WTC11 (cell line): ENCODE measurements at regions not wholly inside any gene's neighbourhood (a gene's known extent, or its start where the extent isn't known, plus 50 kb on each side); places are given as distances from the start of the nearest gene placed in this dataset.
A peak's percentile ranks its signal among the peaks of the same experiment; 100 is the strongest.

Experiments
- ATAC-seq: fragments of 200-7000 bp; cut with Tn5 transposase; 2 replicates; pipeline ENCODE4 v1.10.0; 2021; ENCODE audit warnings: mild to moderate bottlenecking, moderate library complexity
- CTCF ChIA-PET: fragments of 300-600 bp; sonication (Branson Sonifier 250); formaldehyde crosslinking; loops from one replicate; lab custom pipeline; 2021; ENCODE audit warnings: antibody characterized with exemption; lab: Charles Lee
- POLR2A ChIA-PET: fragments of 350-600 bp; sonication (Branson Sonifier 250); formaldehyde crosslinking; loops from one replicate; lab custom pipeline; 2021; ENCODE audit warnings: antibody characterized with exemption; lab: Charles Lee
- DNase-seq: peaks from one replicate; pipeline ENCODE4 v3.0.0; 2021; ENCODE audit warnings: low spot score
- H3K27ac Mint-ChIP-seq: 2 replicates; pipeline ENCODE4 v1.8.0; 2021; ENCODE audit warnings: mixed read lengths
- H3K27me3 Mint-ChIP-seq: 2 replicates; pipeline ENCODE4 v1.8.0; 2021; ENCODE audit warnings: low read depth, mild to moderate bottlenecking, moderate library complexity, mixed read lengths
- H3K36me3 Mint-ChIP-seq: 2 replicates; pipeline ENCODE4 v1.8.0; 2021; ENCODE audit warnings: mixed read lengths
- H3K4me1 Mint-ChIP-seq: 2 replicates; pipeline ENCODE4 v1.8.0; 2022; ENCODE audit warnings: mixed read lengths
- H3K4me3 Mint-ChIP-seq: 2 replicates; pipeline ENCODE4 v1.8.0; 2021; ENCODE audit warnings: mild to moderate bottlenecking, moderate library complexity, mixed read lengths
- H3K9me3 Mint-ChIP-seq: 2 replicates; pipeline ENCODE4 v1.8.0; 2021; ENCODE audit warnings: mixed read lengths
- ATF2 ChIP-seq: sonication (generic); formaldehyde crosslinking; IDR thresholded peaks from 2 replicates; pipeline ENCODE4 v1.8.1; 2022; ENCODE audit warnings: low read depth, missing genetic modification reagents, borderline replicate concordance
- CDX4 ChIP-seq: fragments of 250-450 bp; sonication (Bioruptor Pico); IDR thresholded peaks from 2 replicates; pipeline ENCODE4 v1.9.0; 2021; ENCODE audit warnings: moderate library complexity, mild to moderate bottlenecking, inconsistent platforms, borderline replicate concordance
- CREM ChIP-seq: sonication (generic); formaldehyde crosslinking; IDR thresholded peaks from 2 replicates; pipeline ENCODE4 v1.8.1; 2022; ENCODE audit warnings: mild to moderate bottlenecking, missing genetic modification reagents, moderate library complexity
- HMGA2 ChIP-seq: fragments of 250-450 bp; sonication (Bioruptor Pico); IDR thresholded peaks from 2 replicates; pipeline ENCODE4 v1.4.0; 2021; ENCODE audit warnings: mild to moderate bottlenecking, moderate library complexity
- JUN ChIP-seq: sonication (generic); formaldehyde crosslinking; IDR thresholded peaks from 2 replicates; pipeline ENCODE4 v1.8.0; 2023; ENCODE audit warnings: mild to moderate bottlenecking, missing genetic modification reagents
- MXD4 ChIP-seq: fragments of 250-450 bp; sonication (Bioruptor Pico); IDR thresholded peaks from 2 replicates; pipeline ENCODE4 v1.8.0; 2021; ENCODE audit warnings: mild to moderate bottlenecking, moderate library complexity, borderline replicate concordance
- MYBL2 ChIP-seq: sonication (generic); formaldehyde crosslinking; IDR thresholded peaks from 2 replicates; pipeline ENCODE4 v1.8.1; 2023; ENCODE audit warnings: mild to moderate bottlenecking, moderate library complexity, missing genetic modification reagents
- NFATC4 ChIP-seq: fragments of 250-450 bp; sonication (Bioruptor Pico); IDR thresholded peaks from 2 replicates; pipeline ENCODE4 v1.9.0; 2021; ENCODE audit warnings: mild to moderate bottlenecking
- NR1H2 ChIP-seq: sonication (generic); formaldehyde crosslinking; IDR thresholded peaks from 2 replicates; pipeline ENCODE4 v1.9.0; 2021; ENCODE audit warnings: mild to moderate bottlenecking, moderate library complexity, missing genetic modification reagents
- PRDM15 ChIP-seq: sonication (generic); formaldehyde crosslinking; IDR thresholded peaks from 2 replicates; pipeline ENCODE4 v1.8.0; 2022; ENCODE audit warnings: missing genetic modification reagents
- SP1 ChIP-seq: sonication (generic); formaldehyde crosslinking; conservative IDR thresholded peaks from 2 replicates; pipeline ENCODE4 v1.8.1; 2022; ENCODE audit warnings: missing genetic modification reagents
- TEAD1 ChIP-seq: sonication (generic); formaldehyde crosslinking; IDR thresholded peaks from 2 replicates; pipeline ENCODE4 v1.8.0; 2022; ENCODE audit warnings: mild to moderate bottlenecking, missing genetic modification reagents
- ZBTB21 ChIP-seq: sonication (generic); formaldehyde crosslinking; IDR thresholded peaks from 2 replicates; pipeline ENCODE4 v1.8.1; 2023; ENCODE audit warnings: mild to moderate bottlenecking, missing genetic modification reagents, borderline replicate concordance
- TF ChIP-seq, protein P1 (sequence below): sonication (generic); formaldehyde crosslinking; IDR thresholded peaks from 2 replicates; pipeline ENCODE4 v1.8.1; 2022; ENCODE audit warnings: mild to moderate bottlenecking, missing genetic modification reagents, moderate library complexity, borderline replicate concordance
- TF ChIP-seq, protein P2 (sequence below): sonication (generic); formaldehyde crosslinking; IDR thresholded peaks from 2 replicates; pipeline ENCODE4 v1.8.1; 2023; ENCODE audit warnings: mild to moderate bottlenecking, missing genetic modification reagents

- no peaks in the 10 kb centered on the region for H3K9me3 Mint-ChIP-seq
- peaks cover 39% of the 10 kb centered on the region for H3K4me1 Mint-ChIP-seq
- no peak overlapping the region for H3K4me3 Mint-ChIP-seq
- H3K27ac Mint-ChIP-seq, result no peak overlapping the region
- peaks cover 5% of the 10 kb centered on the region for H3K36me3 Mint-ChIP-seq
- ChIA-PET POLR2A (no interaction called here), CTCF (interaction anchor here (0.5 to 2.9 kb wide), 2 partner anchors 57 to 143 kb away, joined by 4 to 11 read pairs; no protein-coding TSS in a partner anchor)
- no peak for DNase-seq
- ATAC-seq, result no peak
- TF ChIP-seq HMGA2 (no peak), ATF2 (CRISPR knock-in tag) (no peak), CDX4 (CRISPR knock-in tag) (no peak), PRDM15 (no peak), NFATC4 (CRISPR knock-in tag) (no peak), MYBL2 (CRISPR knock-in tag) (no peak), ZBTB21 (CRISPR knock-in tag) (no peak), TEAD1 (CRISPR knock-in tag) (no peak)
- H3K27me3 Mint-ChIP-seq, result no peaks in the 10 kb centered on the region; the same call in 1 of the 2 replicates
Measured at GRCh38 chr4:112708772-112709171, 71.8 kb downstream of the LARP7 start.

- no peaks in the 10 kb centered on the region for H3K9me3 Mint-ChIP-seq
- POLR2A ChIA-PET, result no interaction called here
- no peaks in the 10 kb centered on the region for H3K27me3 Mint-ChIP-seq
- CTCF ChIA-PET, result interaction anchor here (0.8 to 1.2 kb wide), 3 partner anchors 48 to 78 kb away, joined by 3 to 4 read pairs (median 3); no protein-coding TSS in a partner anchor
- no peak overlapping the region for H3K4me3 Mint-ChIP-seq
- ATAC-seq, result no peak
- H3K36me3 Mint-ChIP-seq, result peaks cover 12% of the 10 kb centered on the region
- no peak for DNase-seq
- peak overlapping the region; percentile 62 for H3K27ac Mint-ChIP-seq
- H3K4me1 Mint-ChIP-seq, result peaks cover 22% of the 10 kb centered on the region
- TF ChIP-seq, protein P1, sequence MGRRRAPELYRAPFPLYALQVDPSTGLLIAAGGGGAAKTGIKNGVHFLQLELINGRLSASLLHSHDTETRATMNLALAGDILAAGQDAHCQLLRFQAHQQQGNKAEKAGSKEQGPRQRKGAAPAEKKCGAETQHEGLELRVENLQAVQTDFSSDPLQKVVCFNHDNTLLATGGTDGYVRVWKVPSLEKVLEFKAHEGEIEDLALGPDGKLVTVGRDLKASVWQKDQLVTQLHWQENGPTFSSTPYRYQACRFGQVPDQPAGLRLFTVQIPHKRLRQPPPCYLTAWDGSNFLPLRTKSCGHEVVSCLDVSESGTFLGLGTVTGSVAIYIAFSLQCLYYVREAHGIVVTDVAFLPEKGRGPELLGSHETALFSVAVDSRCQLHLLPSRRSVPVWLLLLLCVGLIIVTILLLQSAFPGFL, result no peak
- TF ChIP-seq CREM (CRISPR knock-in tag) (no peak), NR1H2 (CRISPR knock-in tag) (no peak), MXD4 (CRISPR knock-in tag) (no peak), NFATC4 (CRISPR knock-in tag) (no peak), SP1 (CRISPR knock-in tag) (no peak), JUN (CRISPR knock-in tag) (no peak), MYBL2 (CRISPR knock-in tag) (no peak)
- TF ChIP-seq, protein P2, sequence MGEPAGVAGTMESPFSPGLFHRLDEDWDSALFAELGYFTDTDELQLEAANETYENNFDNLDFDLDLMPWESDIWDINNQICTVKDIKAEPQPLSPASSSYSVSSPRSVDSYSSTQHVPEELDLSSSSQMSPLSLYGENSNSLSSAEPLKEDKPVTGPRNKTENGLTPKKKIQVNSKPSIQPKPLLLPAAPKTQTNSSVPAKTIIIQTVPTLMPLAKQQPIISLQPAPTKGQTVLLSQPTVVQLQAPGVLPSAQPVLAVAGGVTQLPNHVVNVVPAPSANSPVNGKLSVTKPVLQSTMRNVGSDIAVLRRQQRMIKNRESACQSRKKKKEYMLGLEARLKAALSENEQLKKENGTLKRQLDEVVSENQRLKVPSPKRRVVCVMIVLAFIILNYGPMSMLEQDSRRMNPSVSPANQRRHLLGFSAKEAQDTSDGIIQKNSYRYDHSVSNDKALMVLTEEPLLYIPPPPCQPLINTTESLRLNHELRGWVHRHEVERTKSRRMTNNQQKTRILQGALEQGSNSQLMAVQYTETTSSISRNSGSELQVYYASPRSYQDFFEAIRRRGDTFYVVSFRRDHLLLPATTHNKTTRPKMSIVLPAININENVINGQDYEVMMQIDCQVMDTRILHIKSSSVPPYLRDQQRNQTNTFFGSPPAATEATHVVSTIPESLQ (CRISPR knock-in tag), result no peak
Measured at GRCh38 chr4:112714922-112715901, 78.3 kb downstream of the LARP7 start.
